ENCODE measurements at regions not wholly inside any gene's neighbourhood (a gene's known extent, or its start where the extent isn't known, plus 50 kb on each side); places are given as distances from the start of the nearest gene placed in this dataset.

DNA sequence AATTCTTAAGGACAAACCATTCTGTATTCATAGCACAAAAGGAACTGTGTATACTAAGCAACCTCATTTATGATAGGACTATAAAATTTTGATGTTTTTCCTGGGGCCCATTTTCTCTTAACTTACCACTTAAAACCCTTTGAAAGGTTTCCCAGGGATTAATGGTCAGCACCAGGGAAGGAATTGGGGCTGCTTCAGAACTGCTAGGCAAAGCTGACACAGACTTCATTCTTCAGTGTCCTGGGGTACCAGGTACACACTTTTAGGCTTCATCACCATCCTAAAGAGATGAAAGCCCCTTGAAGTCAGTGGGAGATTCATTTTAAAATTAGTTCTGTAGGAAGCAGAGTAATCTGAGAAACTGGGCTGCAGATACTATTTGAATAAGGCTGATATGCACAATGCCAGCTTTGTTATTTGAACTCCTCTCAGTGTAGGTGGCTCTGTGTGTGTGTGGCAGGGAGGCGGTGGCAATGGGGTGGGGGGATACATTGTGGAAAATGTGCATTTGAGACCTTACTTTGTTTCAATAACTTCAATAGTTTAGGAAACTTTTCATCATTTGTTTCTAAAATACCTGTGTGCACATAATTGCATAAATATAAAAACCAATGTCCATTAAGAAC is 329.3 kb upstream of the DCN start:
- TF ChIP-seq, protein P1, sequence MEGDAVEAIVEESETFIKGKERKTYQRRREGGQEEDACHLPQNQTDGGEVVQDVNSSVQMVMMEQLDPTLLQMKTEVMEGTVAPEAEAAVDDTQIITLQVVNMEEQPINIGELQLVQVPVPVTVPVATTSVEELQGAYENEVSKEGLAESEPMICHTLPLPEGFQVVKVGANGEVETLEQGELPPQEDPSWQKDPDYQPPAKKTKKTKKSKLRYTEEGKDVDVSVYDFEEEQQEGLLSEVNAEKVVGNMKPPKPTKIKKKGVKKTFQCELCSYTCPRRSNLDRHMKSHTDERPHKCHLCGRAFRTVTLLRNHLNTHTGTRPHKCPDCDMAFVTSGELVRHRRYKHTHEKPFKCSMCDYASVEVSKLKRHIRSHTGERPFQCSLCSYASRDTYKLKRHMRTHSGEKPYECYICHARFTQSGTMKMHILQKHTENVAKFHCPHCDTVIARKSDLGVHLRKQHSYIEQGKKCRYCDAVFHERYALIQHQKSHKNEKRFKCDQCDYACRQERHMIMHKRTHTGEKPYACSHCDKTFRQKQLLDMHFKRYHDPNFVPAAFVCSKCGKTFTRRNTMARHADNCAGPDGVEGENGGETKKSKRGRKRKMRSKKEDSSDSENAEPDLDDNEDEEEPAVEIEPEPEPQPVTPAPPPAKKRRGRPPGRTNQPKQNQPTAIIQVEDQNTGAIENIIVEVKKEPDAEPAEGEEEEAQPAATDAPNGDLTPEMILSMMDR (conservative IDR thresholded peaks at IDR 0.05; ENCODE audit: low read depth, low read length) = no peak
- TF ChIP-seq EZH2 (IDR thresholded peaks at IDR 0.05; ENCODE audit: borderline replicate concordance, low read depth, low read length, poor library complexity, severe bottlenecking) = no peak

Measured in A673 (cell line).